Glutamatergic neuron (in vitro differentiated cells): ENCODE measurements at regions not wholly inside any gene's neighbourhood (a gene's known extent, or its start where the extent isn't known, plus 50 kb on each side); places are given as distances from the start of the nearest gene placed in this dataset.

Experiments
- DNase-seq: peaks from one replicate; pipeline ENCODE4 v3.0.0; 2022
- H3K27ac Mint-ChIP-seq: one replicate; pipeline ENCODE4 v1.8.0; 2020; ENCODE audit warnings: mild to moderate bottlenecking, mixed read lengths, inconsistent platforms; ENCODE audit not compliant: unreplicated experiment
- H3K27me3 Mint-ChIP-seq: one replicate; pipeline ENCODE4 v1.8.0; 2020; ENCODE audit warnings: mild to moderate bottlenecking, moderate library complexity, mixed read lengths, inconsistent platforms; ENCODE audit not compliant: unreplicated experiment
- H3K36me3 Mint-ChIP-seq: one replicate; pipeline ENCODE4 v1.8.0; 2020; ENCODE audit warnings: mild to moderate bottlenecking, mixed read lengths, inconsistent platforms; ENCODE audit not compliant: unreplicated experiment
- H3K4me1 Mint-ChIP-seq: one replicate; pipeline ENCODE4 v1.8.0; 2020; ENCODE audit warnings: mild to moderate bottlenecking, low read depth, mixed read lengths, inconsistent platforms; ENCODE audit not compliant: unreplicated experiment
- H3K4me3 Mint-ChIP-seq: one replicate; pipeline ENCODE4 v1.8.0; 2020; ENCODE audit warnings: mild to moderate bottlenecking, mixed read lengths, inconsistent platforms; ENCODE audit not compliant: unreplicated experiment
- H3K9me3 Mint-ChIP-seq: one replicate; pipeline ENCODE4 v1.8.0; 2020; ENCODE audit warnings: mild to moderate bottlenecking, moderate library complexity, mixed read lengths, inconsistent platforms; ENCODE audit not compliant: unreplicated experiment
- TF ChIP-seq, protein P1 (sequence below): fragments of 200-600 bp; sonication (generic); IDR thresholded peaks from one replicate; pipeline ENCODE4 v1.5.0; 2021; ENCODE audit not compliant: partially characterized antibody, unreplicated experiment

DNA sequence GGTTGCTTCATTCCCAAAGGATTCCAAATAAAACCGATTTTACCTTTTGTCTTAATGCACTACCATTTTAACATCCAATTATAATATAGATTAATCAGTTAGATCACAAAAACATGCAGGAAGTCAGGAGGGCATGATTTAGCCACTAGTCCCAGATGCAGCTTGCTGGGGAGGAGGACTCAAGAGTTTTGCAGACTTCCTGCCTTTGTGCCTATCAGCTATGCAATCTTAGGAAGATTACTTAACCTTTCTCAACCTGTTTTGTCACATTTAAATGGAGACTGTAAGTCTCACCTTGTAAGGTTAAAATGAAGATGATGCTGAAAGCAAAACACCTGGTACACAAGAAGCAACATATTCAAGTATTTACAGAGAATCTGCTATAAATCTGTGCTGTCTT, 242.4 kb upstream of the GOLIM4 start:
- Mint-ChIP-seq H3K27ac (no peak overlapping the region), H3K27me3 (no peaks in the 10 kb centered on the region), H3K4me1 (peaks cover 29% of the 10 kb centered on the region), H3K9me3 (no peaks in the 10 kb centered on the region), H3K36me3 (no peaks in the 10 kb centered on the region), H3K4me3 (no peak overlapping the region)
- TF ChIP-seq, protein P1, sequence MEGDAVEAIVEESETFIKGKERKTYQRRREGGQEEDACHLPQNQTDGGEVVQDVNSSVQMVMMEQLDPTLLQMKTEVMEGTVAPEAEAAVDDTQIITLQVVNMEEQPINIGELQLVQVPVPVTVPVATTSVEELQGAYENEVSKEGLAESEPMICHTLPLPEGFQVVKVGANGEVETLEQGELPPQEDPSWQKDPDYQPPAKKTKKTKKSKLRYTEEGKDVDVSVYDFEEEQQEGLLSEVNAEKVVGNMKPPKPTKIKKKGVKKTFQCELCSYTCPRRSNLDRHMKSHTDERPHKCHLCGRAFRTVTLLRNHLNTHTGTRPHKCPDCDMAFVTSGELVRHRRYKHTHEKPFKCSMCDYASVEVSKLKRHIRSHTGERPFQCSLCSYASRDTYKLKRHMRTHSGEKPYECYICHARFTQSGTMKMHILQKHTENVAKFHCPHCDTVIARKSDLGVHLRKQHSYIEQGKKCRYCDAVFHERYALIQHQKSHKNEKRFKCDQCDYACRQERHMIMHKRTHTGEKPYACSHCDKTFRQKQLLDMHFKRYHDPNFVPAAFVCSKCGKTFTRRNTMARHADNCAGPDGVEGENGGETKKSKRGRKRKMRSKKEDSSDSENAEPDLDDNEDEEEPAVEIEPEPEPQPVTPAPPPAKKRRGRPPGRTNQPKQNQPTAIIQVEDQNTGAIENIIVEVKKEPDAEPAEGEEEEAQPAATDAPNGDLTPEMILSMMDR = no peak
- no peak for DNase-seq

DNA sequence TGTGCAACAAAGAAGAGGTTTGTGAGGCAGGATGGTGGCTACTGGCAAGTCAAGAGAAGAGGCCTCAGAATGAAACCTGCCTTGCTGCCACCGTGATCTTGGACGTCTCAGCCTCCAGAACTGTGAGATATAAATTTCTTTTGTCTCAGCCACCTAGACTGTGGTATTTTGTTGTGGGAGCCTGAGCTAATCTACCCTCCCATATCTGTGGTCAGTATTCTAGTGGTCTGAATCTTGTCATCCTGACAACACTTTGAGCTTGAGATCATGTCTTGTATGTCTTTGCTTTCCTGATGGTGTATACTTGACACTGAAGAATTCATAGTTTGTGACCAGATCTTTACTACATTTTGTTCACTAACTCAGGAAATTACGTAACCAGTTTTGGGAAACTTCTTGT, 240.6 kb upstream of the GOLIM4 start:
- peaks cover 13% of the 10 kb centered on the region for H3K4me1 Mint-ChIP-seq
- no peaks in the 10 kb centered on the region for H3K9me3 Mint-ChIP-seq
- no peak for DNase-seq
- no peaks in the 10 kb centered on the region for H3K27me3 Mint-ChIP-seq
- TF ChIP-seq, protein P1 = no peak
- no peak overlapping the region for H3K4me3 Mint-ChIP-seq
- H3K36me3 Mint-ChIP-seq = no peaks in the 10 kb centered on the region
- no peak overlapping the region for H3K27ac Mint-ChIP-seq

DNA sequence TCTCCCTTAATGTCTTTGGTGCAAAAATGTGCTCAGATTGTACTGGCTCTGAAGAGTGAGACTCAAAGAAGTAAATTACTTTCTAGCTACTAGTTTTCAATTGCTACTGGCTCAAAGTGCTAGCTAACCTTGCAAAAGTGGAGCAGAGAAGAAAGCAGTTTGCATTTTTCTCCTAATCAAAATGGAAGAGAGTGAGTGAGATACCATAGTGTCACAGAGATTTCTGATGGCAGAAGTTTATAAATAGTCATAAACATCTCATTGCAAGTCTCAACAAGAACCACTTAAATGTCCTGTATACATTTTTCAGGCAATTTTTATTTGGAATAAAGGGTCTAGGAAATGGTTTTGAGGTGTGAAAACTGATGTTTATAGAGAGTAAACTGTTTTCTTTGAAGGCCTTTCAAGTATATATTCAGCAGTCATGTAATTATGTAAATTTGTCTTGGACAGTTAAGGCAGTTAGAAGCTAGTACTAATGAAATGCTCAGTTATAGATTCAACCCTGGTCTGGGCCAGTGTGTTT, 237.7 kb upstream of the GOLIM4 start:
- Mint-ChIP-seq H3K36me3 (no peaks in the 10 kb centered on the region), H3K27me3 (no peaks in the 10 kb centered on the region), H3K27ac (no peak overlapping the region), H3K4me3 (no peak overlapping the region), H3K4me1 (peaks cover 17% of the 10 kb centered on the region), H3K9me3 (no peaks in the 10 kb centered on the region)
- TF ChIP-seq, protein P1 = no peak
- no peak for DNase-seq

DNA sequence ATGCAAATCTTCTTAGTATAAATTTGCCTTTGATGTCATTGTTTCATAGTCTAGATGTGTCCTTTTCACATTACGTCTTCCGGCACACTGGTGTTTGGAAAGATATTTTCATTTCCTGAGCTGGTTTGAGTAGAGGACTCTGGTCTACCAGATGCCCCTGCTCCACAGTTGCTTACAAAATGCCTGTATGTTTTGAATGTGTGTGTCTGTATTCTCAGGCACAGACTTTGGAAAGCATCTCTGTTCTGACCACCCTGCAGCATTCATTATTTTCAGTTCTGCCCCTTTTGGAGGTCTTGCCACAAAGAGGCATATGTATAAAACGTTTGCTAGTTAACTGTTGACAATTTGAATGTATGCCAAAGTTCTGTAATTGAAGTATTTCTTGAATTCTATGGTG, 236.0 kb upstream of the GOLIM4 start:
- no peak overlapping the region for H3K27ac Mint-ChIP-seq
- no peaks in the 10 kb centered on the region for H3K27me3 Mint-ChIP-seq
- DNase-seq = no peak
- H3K4me3 Mint-ChIP-seq = no peak overlapping the region
- TF ChIP-seq, protein P1 = no peak
- H3K4me1 Mint-ChIP-seq = peaks cover 13% of the 10 kb centered on the region
- no peaks in the 10 kb centered on the region for H3K9me3 Mint-ChIP-seq
- H3K36me3 Mint-ChIP-seq = no peaks in the 10 kb centered on the region

DNA sequence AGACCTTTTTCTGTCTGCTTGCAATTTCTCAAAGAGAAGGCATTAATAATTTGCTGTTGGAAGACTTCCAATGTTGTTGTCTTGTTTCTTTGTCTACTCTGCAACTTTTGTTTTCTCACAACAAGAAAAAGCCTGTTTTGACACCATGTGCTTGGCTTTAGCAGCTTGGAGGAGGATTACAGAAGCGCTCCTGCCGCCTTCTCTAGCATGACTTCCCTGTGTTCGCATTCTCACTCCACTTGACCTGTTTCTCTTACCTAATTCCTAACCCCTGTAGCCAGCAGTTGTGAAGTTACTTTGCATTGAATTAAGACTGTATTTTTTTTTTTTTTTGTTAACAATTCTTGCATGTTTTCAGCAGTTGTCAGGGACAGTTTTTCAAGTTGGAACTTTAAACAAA, 235.3 kb upstream of the GOLIM4 start:
- Mint-ChIP-seq H3K36me3 (no peaks in the 10 kb centered on the region), H3K9me3 (peaks cover 2% of the 10 kb centered on the region), H3K27me3 (no peaks in the 10 kb centered on the region), H3K4me3 (no peak overlapping the region), H3K4me1 (peaks cover 12% of the 10 kb centered on the region), H3K27ac (peak overlapping the region; percentile 14)
- TF ChIP-seq, protein P1 = no peak
- DNase-seq = no peak
